ENCODE measurements at regions not wholly inside any gene's neighbourhood (a gene's known extent, or its start where the extent isn't known, plus 50 kb on each side); places are given as distances from the start of the nearest gene placed in this dataset.

- Histone ChIP-seq H3K36me3 (replicated peaks) (no peaks in the 10 kb centered on the region), H3K27ac (no peak overlapping the region), H3K4me3 (ENCODE audit: low read depth, low read length) (no peak overlapping the region), H3K27me3 (replicated peaks) (no peaks in the 10 kb centered on the region)
- in situ Hi-C loops (cut with HindIII; ENCODE audit: low pct_ligation_motif_present, low sequenced_read_pairs) = loop anchor here (25.0 kb wide), 1 partner anchor 221 kb away; the partner anchor contains the start of gene RTTN
- no peak for TF ChIP-seq CTCF (IDR thresholded peaks at IDR 0.05; ENCODE audit: low read depth, low read length, missing control alignments)
- no peak for DNase-seq
Measured at GRCh38 chr18:70432804-70433400, 144.1 kb downstream of the SOCS6 start.

GRCh38 chr18:70431203-70431624 lies 142.4 kb downstream of the SOCS6 start:
- Histone ChIP-seq H3K36me3 (replicated peaks) (no peaks in the 10 kb centered on the region), H3K27ac (no peak overlapping the region), H3K27me3 (replicated peaks) (no peaks in the 10 kb centered on the region), H3K4me3 (ENCODE audit: low read depth, low read length) (no peak overlapping the region)
- TF ChIP-seq CTCF (IDR thresholded peaks at IDR 0.05; ENCODE audit: low read depth, low read length, missing control alignments) = no peak
- no peak for DNase-seq
- in situ Hi-C loops (cut with HindIII; ENCODE audit: low pct_ligation_motif_present, low sequenced_read_pairs) = loop anchor here (25.0 kb wide), 1 partner anchor 219 kb away; the partner anchor contains the start of gene RTTN

- Histone ChIP-seq H3K36me3 (replicated peaks) (no peaks in the 10 kb centered on the region), H3K27ac (no peak overlapping the region), H3K27me3 (replicated peaks) (no peaks in the 10 kb centered on the region), H3K4me3 (ENCODE audit: low read depth, low read length) (no peak overlapping the region)
- DNase-seq = no peak
- in situ Hi-C loops (cut with HindIII; ENCODE audit: low pct_ligation_motif_present, low sequenced_read_pairs) = loop anchor here (25.0 kb wide), 1 partner anchor 218 kb away; the partner anchor contains the start of gene RTTN
- TF ChIP-seq CTCF (IDR thresholded peaks at IDR 0.05; ENCODE audit: low read depth, low read length, missing control alignments) = no peak
Measured at GRCh38 chr18:70430501-70431173, 141.8 kb downstream of the SOCS6 start.

- no peaks in the 10 kb centered on the region for H3K27me3 ChIP-seq (replicated peaks)
- H3K36me3 ChIP-seq (replicated peaks) = no peaks in the 10 kb centered on the region
- TF ChIP-seq CTCF (IDR thresholded peaks at IDR 0.05; ENCODE audit: low read depth, low read length, missing control alignments) = no peak
- in situ Hi-C loops (cut with HindIII; ENCODE audit: low pct_ligation_motif_present, low sequenced_read_pairs) = loop anchor here (25.0 kb wide), 1 partner anchor 218 kb away; the partner anchor contains the start of gene RTTN
- no peak overlapping the region for H3K27ac ChIP-seq
- DNase-seq = no peak
- H3K4me3 ChIP-seq (ENCODE audit: low read depth, low read length) = no peak overlapping the region
Measured at GRCh38 chr18:70429847-70430500, 141.1 kb downstream of the SOCS6 start.

- H3K27me3 ChIP-seq (replicated peaks) = no peaks in the 10 kb centered on the region
- no peaks in the 10 kb centered on the region for H3K36me3 ChIP-seq (replicated peaks)
- no peak overlapping the region for H3K4me3 ChIP-seq (ENCODE audit: low read depth, low read length)
- no peak overlapping the region for H3K27ac ChIP-seq
- no peak for TF ChIP-seq CTCF (IDR thresholded peaks at IDR 0.05; ENCODE audit: low read depth, low read length, missing control alignments)
- in situ Hi-C loops (cut with HindIII; ENCODE audit: low pct_ligation_motif_present, low sequenced_read_pairs) = loop anchor here (25.0 kb wide), 1 partner anchor 216 kb away; the partner anchor contains the start of gene RTTN
- no peak for DNase-seq
Measured at GRCh38 chr18:70428439-70428838, 139.6 kb downstream of the SOCS6 start.

All from brain microvascular endothelial cell (primary cell).